ENCODE measurements at regions not wholly inside any gene's neighbourhood (a gene's known extent, or its start where the extent isn't known, plus 50 kb on each side); places are given as distances from the start of the nearest gene placed in this dataset.

DNA sequence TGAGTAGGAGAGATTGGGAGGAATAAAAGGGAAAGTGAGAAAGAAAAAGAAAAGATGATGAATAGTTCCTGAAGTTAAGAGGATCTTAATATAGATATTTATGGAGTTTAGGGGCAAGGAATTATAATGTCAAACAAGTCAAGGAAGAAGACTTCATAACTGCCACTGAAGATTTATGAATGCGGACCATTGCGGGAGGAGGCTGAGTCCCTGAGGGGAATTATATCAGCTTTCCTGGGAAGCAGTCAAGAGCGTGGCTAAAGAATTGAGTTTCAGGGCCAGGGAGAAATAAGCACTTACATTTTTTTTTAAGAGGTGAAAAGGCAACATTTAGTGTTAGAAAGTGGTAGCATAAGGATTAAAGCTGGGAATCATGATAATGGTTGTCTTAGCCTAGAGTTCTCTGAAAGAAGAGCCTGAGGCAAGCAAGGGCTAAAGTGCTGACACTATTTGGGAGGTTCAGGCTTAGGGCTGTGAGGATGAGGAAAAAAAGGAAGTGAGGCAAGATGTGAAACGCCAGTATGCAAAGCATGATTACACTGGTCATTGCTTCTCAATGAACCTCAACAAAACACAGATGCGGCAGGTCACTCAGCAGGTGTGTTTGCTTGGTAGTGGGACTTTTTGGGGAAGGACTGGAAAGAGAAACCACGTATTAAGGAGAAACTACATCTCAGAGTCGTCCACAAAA, 217.1 kb downstream of the SLC4A3 start:
- no peaks in the 10 kb centered on the region for H3K4me1 ChIP-seq (ENCODE audit: insufficient read depth, low read length, poor library complexity, severe bottlenecking)
- no peaks in the 10 kb centered on the region for H3K36me3 ChIP-seq (ENCODE audit: insufficient read depth, low read length)
- H3K4me3 ChIP-seq (ENCODE audit: low read length, poor library complexity, severe bottlenecking): no peak overlapping the region
- no peaks in the 10 kb centered on the region for H3K9me2 ChIP-seq (replicated peaks; ENCODE audit: low read depth, low read length)
- H3K9ac ChIP-seq (ENCODE audit: low read depth, low read length, poor library complexity, severe bottlenecking): no peak overlapping the region
- H3F3A ChIP-seq (ENCODE audit: low read depth): no peaks in the 10 kb centered on the region
- H3K4me2 ChIP-seq (ENCODE audit: low read depth, low read length, poor library complexity, severe bottlenecking): no peak overlapping the region
- H3K79me2 ChIP-seq (ENCODE audit: insufficient read depth, low read length): no peaks in the 10 kb centered on the region
- H4K20me1 ChIP-seq (ENCODE audit: insufficient read depth, low read length, poor library complexity, severe bottlenecking): no peaks in the 10 kb centered on the region
- no peak overlapping the region for H2AFZ ChIP-seq (ENCODE audit: low read length)
- no peaks in the 10 kb centered on the region for H3K9me3 ChIP-seq (ENCODE audit: insufficient read depth, low read depth, low read length)
- no peaks in the 10 kb centered on the region for H3K27me3 ChIP-seq (ENCODE audit: insufficient read depth, low read length, poor library complexity, severe bottlenecking)
- TF ChIP-seq, protein P1, sequence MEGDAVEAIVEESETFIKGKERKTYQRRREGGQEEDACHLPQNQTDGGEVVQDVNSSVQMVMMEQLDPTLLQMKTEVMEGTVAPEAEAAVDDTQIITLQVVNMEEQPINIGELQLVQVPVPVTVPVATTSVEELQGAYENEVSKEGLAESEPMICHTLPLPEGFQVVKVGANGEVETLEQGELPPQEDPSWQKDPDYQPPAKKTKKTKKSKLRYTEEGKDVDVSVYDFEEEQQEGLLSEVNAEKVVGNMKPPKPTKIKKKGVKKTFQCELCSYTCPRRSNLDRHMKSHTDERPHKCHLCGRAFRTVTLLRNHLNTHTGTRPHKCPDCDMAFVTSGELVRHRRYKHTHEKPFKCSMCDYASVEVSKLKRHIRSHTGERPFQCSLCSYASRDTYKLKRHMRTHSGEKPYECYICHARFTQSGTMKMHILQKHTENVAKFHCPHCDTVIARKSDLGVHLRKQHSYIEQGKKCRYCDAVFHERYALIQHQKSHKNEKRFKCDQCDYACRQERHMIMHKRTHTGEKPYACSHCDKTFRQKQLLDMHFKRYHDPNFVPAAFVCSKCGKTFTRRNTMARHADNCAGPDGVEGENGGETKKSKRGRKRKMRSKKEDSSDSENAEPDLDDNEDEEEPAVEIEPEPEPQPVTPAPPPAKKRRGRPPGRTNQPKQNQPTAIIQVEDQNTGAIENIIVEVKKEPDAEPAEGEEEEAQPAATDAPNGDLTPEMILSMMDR (conservative IDR thresholded peaks at IDR 0.05; ENCODE audit: low read length): no peak
- no peak for TF ChIP-seq EZH2phosphoT487 (IDR thresholded peaks at IDR 0.05; ENCODE audit: borderline replicate concordance)

DNA sequence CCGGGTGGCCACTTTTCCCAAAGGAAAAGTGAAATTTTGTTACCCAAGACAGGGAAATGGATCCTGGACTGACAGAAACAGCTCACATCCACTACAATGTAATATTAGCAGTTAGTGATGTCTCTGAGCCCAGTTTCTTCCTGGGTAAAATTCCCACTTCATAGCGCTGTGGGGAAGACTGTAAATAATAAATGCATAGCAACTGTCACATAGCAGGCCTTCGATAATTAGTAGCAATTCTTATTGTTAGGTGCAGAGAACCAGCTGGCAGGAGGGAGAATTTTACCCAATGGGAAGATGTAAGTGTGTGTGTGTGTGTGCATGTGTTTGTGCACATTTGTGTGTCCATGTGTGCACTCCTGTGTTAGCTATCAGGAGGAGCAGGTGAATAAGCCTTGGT, 221.5 kb downstream of the SLC4A3 start:
- Histone ChIP-seq H3K9ac (ENCODE audit: low read depth, low read length, poor library complexity, severe bottlenecking) (no peak overlapping the region), H3K9me2 (replicated peaks; ENCODE audit: low read depth, low read length) (no peaks in the 10 kb centered on the region), H3K36me3 (ENCODE audit: insufficient read depth, low read length) (no peaks in the 10 kb centered on the region), H3K27me3 (ENCODE audit: insufficient read depth, low read length, poor library complexity, severe bottlenecking) (no peaks in the 10 kb centered on the region), H2AFZ (ENCODE audit: low read length) (no peak overlapping the region), H3F3A (ENCODE audit: low read depth) (no peaks in the 10 kb centered on the region), H3K4me1 (ENCODE audit: insufficient read depth, low read length, poor library complexity, severe bottlenecking) (no peaks in the 10 kb centered on the region), H3K79me2 (ENCODE audit: insufficient read depth, low read length) (no peaks in the 10 kb centered on the region), H4K20me1 (ENCODE audit: insufficient read depth, low read length, poor library complexity, severe bottlenecking) (no peaks in the 10 kb centered on the region), H3K4me3 (ENCODE audit: low read length, poor library complexity, severe bottlenecking) (no peak overlapping the region), H3K4me2 (ENCODE audit: low read depth, low read length, poor library complexity, severe bottlenecking) (no peak overlapping the region), H3K9me3 (ENCODE audit: insufficient read depth, low read depth, low read length) (no peaks in the 10 kb centered on the region)
- TF ChIP-seq EZH2phosphoT487 (IDR thresholded peaks at IDR 0.05; ENCODE audit: borderline replicate concordance): no peak
- TF ChIP-seq, protein P1 (conservative IDR thresholded peaks at IDR 0.05; ENCODE audit: low read length): no peak

DNA sequence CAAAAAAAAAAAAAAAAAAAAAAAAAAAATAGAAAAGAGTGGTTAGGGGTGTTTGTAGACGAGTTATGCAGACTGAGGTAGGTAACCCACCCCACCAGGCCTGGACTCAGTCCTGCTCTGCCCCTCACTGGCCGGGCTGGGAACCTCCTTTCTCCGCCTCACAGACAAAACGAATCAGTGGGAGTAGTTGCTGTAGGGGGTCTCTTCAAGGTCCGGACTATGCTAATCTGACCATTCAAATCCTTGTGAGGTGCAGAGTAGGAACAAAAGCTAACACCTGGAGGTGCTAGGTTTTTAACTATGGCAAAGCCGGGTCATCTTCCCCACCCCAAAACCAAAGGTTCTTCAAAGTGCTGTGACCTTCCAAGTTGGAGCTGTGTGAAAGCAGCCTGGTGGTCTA, 223.7 kb downstream of the SLC4A3 start:
- Histone ChIP-seq H3K9me2 (replicated peaks; ENCODE audit: low read depth, low read length) (no peaks in the 10 kb centered on the region), H3K36me3 (ENCODE audit: insufficient read depth, low read length) (no peaks in the 10 kb centered on the region), H3K4me3 (ENCODE audit: low read length, poor library complexity, severe bottlenecking) (no peak overlapping the region), H3K9ac (ENCODE audit: low read depth, low read length, poor library complexity, severe bottlenecking) (no peak overlapping the region), H3K9me3 (ENCODE audit: insufficient read depth, low read depth, low read length) (no peaks in the 10 kb centered on the region), H3F3A (ENCODE audit: low read depth) (no peaks in the 10 kb centered on the region), H3K27me3 (ENCODE audit: insufficient read depth, low read length, poor library complexity, severe bottlenecking) (no peaks in the 10 kb centered on the region), H3K79me2 (ENCODE audit: insufficient read depth, low read length) (no peaks in the 10 kb centered on the region), H3K4me1 (ENCODE audit: insufficient read depth, low read length, poor library complexity, severe bottlenecking) (no peaks in the 10 kb centered on the region), H3K4me2 (ENCODE audit: low read depth, low read length, poor library complexity, severe bottlenecking) (no peak overlapping the region), H2AFZ (ENCODE audit: low read length) (no peak overlapping the region), H4K20me1 (ENCODE audit: insufficient read depth, low read length, poor library complexity, severe bottlenecking) (no peaks in the 10 kb centered on the region)
- TF ChIP-seq, protein P1 (conservative IDR thresholded peaks at IDR 0.05; ENCODE audit: low read length): no peak
- no peak for TF ChIP-seq EZH2phosphoT487 (IDR thresholded peaks at IDR 0.05; ENCODE audit: borderline replicate concordance)

All from Loucy (cell line).